NB4 (cell line): ENCODE measurements at regions not wholly inside any gene's neighbourhood (a gene's known extent, or its start where the extent isn't known, plus 50 kb on each side); places are given as distances from the start of the nearest gene placed in this dataset.

Experiments used
- CTCF ChIP-seq: IDR thresholded peaks from one replicate; pipeline ENCODE4 v1.5.1; 2012; ENCODE audit warnings: low read depth, low read length
- MAX ChIP-seq: IDR thresholded peaks from 2 replicates; pipeline ENCODE4 v1.6.1; 2011; ENCODE audit warnings: low read depth, low read length
- MYC ChIP-seq: IDR thresholded peaks from 2 replicates; pipeline ENCODE4 v1.6.1; 2011; ENCODE audit warnings: low read depth, low read length
- POLR2A ChIP-seq: IDR thresholded peaks from 2 replicates; pipeline ENCODE4 v1.6.1; 2011; ENCODE audit warnings: mild to moderate bottlenecking; ENCODE audit not compliant: insufficient read length; ENCODE audit errors: extremely low read depth

DNA sequence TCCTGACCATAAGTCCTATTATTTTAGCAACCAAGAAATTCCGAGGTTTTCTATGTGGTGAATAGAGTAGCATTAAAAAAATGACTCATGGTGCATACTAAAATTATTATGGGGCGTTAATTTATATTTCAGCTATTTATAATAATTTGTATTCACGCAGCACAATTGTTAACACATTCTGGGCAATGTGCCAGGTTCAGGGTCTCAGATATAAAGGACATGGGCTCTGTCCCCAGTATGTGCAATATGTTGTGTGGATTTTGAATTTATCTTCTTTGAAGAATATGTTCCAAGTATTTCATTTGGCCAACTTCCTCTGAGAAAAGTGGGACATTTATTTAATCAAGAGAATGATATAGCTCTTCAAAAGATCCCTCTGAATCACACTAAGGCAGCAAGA, 1434.7 kb upstream of the PRR20A start:
- TF ChIP-seq MYC (no peak), CTCF (no peak), POLR2A (no peak), MAX (no peak)
